ELF-1 (cell line): ENCODE measurements at regions not wholly inside any gene's neighbourhood (a gene's known extent, or its start where the extent isn't known, plus 50 kb on each side); places are given as distances from the start of the nearest gene placed in this dataset.
A peak's percentile ranks its signal among the peaks of the same experiment; 100 is the strongest.

Source experiments
- DNase-seq: peaks from one replicate; pipeline ENCODE4 v3.0.0-alpha.2; 2016; ENCODE audit warnings: low read depth, low spot score

DNA sequence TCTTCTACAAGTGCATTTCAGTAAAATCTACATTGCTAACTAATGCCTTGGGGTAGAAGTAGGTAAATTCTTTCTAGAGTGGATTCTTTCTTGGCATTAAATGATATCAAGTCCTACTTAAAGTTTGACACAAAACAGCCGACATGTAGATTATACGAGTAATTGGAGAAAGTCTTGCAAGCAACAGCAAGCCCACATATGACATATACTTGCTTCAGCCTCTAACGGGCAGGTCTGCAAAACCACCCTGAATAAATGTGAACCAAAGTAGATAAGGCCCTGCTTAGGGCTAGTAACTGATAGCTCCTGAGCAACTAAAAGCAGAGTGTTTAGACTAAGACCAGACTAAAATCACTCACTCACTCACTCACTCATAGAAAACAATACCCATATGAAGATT, 203.2 kb downstream of the LTN1 start:
- DNase-seq: no peak

GRCh38 chr21:28788030-28788429, 204.6 kb downstream of the LTN1 start:
- no peak for DNase-seq

GRCh38 chr21:28783641-28784185, 209.0 kb downstream of the LTN1 start:
- DNase-seq: no peak

- DNase-seq: no peak
Measured at GRCh38 chr21:28781602-28782276, 210.9 kb downstream of the LTN1 start.

DNA sequence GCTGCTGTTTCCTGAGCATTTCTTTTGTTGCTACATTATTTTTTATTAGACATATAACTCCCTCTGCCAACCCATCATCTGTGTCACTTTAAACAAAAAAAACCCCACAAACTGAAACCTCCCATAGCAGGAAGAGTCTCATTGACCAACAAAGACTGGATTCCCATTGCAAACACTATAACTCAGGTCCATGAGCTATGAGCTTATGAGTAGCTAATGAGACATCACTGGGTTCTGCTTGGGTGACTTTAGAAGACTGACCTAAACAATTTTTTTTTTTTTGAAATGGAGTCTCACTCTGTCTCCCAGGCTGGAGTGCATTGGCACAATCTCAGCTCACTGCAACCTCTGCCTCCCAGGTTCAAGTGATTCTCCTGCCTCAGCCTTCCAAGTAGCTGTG, 212.8 kb downstream of the LTN1 start:
- no peak for DNase-seq

DNA sequence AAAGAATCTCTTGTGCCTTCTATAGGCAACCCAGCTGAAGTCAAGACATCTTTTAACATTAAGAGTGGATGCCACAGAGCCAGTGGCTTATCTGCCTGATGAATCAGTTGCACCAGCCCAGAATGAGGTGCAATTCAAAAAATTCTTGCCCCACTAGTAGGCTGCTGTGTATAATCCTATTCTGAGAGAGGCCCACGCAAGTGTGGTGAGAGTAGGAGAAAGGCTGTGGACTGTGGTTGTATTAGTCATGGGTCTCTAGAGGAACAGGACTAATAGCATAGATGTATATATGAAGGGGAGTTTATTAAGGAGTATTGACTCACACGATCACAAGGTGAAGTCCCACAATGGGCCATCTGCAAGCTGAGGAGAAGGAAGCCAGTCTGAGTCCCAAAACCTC, 216.4 kb downstream of the LTN1 start:
- DNase-seq: no peak

DNA sequence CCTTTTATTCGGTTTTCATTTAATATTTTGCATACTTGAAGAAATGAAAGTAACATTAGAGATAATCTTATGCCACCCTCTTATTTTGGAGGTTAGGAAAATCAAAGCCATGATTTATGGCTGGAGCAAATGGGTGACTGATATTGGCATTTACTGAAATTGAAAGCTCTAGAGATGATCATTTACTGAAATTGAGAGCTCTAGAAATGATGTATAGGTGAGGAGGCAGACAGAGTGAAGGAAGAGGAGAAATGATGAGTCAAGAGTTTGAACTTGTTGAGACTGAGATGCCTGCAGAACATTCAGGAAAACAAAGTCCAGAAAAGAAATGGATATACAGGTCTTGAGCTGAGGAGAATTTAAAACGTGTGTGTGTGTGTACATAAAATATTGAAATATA, 217.6 kb downstream of the LTN1 start:
- no peak for DNase-seq

GRCh38 chr21:28773036-28773435, 219.6 kb downstream of the LTN1 start:
- no peak for DNase-seq

GRCh38 chr21:28771790-28772501, 220.7 kb downstream of the LTN1 start:
- DNase-seq: no peak

DNA sequence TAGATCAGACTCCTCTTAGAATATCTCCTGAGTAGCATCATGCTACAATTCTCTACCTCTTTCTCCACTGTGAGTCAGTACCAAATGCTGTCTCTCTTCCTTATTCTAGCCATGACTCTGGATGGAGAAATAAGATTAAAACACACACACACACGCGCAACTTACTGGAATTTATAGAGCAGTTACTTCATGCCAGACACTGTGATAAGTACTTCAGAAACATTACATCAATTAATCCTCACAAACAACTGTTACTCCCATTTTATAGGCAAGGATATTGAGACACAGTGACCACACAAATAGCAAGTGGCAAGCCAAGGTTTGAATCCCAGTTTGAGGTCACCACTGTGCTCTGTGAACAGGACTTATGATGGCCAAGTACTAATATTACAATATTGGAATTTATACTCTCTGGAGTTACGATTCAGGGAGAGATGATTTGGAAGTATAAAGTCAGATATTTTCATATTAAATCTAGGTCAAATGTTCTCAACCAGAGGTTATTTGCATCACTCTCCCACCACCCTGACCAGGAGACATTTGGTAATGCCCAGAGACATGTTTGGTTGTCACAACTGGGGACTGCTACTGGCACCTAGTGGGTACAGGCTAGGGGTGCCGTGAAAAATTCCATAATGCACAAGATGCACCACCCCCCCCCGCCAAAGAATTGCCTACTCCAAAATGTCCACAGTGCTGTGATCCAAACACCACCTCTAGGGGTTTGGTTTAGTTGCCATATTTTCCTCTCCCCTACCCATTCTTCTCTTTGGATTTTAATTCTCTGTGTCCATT, 221.6 kb downstream of the LTN1 start:
- no peak for DNase-seq

DNA sequence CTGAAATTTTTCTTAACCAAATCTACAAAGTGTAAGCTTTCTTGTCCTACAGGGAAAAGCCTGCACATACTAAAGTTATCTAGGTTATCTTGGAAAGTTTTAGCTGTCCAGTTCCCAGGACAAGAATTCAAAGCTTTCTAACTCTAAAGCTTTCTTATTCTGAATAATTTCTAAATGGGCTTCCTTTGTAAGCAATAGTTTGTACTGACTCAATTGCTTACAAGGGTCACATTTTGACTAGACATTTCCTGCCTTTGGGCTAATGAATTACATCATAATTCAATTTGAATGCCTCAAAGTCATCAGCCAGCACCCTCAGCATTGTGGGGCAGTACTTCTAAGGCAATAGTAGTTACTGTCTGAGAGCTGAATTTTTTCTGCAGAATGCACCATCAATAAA, 223.0 kb downstream of the LTN1 start:
- no peak for DNase-seq

DNA sequence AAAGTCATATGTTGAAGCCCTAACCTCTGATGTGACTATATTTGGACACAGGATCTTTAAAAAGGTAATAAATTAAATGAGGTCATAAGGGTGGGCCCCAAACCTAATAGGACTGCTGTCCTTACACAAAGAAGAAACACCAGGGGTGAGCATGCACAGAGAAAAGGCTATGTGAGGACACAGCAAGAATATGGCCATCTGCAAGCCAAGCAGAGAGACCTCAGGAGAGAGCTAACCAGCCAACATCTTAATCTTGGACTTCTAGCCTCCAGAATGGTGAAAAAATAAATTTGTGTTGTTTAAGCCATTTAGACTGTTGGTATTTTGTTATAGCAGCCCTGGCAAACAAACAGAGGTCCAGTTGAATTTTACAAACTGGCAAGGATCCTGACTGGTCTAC, 223.9 kb downstream of the LTN1 start:
- DNase-seq: no peak

DNA sequence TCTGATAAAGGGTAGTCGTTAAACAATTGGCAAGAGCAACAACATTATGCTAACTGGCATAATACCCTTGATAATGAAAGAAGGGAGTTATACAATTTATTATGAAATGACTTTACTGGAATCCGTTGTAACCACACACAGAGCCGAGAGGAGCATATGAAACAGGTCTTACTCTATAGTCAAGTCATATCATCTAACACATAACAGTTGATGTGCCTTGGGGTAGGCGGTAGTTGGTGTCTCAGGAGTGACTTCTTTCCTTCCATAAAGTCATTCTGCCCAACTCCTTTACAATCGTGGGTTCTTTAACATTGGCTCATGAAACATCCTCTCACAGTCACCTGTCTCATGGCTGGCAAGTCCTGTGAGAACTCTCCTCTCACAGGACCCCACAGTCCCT, 225.2 kb downstream of the LTN1 start:
- no peak for DNase-seq

DNA sequence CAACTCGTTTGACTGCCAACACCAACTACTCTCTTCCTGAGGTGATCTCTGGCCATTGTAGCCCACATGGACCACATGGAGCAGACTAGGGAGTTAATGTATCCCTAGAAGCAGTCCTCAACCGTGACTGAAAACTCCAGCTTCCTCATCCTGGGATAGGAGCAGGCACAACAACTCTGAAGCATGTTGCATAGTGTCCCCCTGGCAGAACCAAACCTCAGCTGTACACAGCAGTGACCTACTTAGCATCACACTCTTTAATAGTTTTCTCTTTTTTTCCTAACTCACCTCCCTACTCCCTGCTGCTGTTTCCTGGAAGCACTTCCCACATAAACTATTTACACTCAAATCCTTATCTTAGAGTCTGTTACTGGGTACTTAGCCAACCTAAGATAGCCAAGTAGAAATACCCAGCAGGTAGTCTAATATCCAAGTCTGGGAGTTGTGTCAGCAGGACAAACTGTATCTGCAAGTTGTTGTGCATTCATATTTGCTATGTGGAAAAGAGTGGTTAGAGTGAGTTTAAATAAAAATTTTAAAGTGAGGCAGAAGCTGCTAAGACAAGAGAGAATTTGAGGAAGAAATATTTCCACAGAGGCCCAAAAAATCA, 228.8 kb downstream of the LTN1 start:
- DNase-seq: no peak

- no peak for DNase-seq
Measured at GRCh38 chr21:28762357-28762735, 230.3 kb downstream of the LTN1 start.

DNA sequence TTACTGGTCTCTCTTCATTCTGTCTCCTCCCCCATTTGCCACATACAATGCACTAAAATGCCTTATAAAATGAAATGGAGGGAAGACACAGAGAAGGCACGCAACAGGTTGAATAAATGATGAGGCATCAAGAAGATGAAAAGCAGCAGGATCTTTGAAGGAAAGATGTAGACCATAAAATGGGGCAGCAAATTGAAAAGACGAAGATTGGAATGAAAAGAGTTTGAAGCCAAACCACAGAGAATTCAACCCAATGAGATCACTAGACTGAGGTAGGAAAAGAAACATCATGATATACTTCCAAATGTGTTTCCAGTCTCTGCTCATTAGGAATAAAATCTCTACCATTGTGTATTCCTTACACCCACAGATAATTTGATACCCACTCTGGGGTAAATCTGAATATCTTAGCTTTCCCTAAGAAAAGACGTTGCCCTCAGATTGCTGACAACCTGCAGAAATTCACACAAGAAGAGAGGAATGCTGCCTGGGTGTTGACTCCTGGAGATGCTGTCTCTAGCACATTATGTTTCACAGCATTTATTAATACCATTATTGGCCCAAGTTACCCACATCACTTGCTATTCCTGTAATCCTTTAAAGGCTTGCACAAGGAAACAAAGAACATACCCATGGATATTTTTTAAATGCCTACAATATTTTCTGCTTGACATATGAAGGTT, 230.9 kb downstream of the LTN1 start:
- DNase-seq: no peak

DNA sequence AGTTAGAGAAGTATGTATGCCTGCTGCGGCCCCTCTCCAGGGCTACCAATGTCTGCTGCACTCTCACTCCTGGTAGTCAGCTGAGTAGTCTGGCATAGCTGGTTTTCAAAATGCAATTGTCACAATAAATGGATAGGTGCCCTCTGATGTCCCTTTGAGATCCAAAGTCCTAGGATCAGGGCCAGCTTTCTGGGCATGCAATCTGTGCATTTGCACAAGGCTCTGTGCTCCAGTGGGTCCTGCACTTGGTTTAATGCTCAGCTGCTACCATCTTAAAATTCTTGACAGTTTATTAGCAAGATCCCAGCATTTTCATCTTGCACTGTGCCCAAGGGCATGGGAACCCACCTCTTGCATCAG, 233.8 kb downstream of the LTN1 start:
- DNase-seq: no peak

DNA sequence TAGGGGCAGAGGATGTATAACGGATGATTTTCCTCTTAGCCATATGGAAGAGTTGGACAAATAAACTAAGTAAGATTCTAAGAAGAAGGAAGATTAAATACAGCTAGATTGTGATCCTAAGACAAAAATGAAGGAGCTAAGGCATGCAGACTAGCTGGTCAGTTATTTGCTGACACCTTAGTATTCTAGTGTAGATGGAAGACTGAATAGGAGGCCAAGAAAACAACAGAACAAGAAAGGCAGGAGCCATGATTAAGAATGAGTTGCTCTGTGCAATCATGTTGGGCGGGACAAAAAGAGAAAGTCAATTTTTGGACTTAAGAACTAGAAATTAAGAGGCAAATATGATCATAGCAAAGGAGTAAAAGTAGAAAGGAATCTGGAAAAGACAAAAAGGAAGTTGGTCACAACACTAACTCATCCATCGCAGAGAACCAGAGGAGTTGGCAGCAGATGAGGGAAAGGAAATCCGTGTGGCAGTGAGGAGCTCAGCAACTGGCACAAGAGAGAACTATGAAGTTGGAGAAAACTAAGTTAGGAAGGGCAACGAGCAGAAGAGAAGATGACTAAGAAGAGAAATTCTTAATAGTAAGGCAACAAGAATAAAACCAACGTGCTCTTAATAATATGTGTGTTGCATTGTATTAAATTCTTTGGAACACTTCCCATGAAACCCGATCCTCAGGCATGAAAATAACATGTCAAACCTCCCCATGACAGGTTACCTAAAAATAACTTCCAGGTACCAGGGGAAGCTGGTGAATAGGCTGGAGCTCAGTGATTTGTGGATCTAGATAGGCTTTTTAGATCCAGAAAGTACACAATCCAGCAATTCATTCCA, 234.4 kb downstream of the LTN1 start:
- no peak for DNase-seq

DNA sequence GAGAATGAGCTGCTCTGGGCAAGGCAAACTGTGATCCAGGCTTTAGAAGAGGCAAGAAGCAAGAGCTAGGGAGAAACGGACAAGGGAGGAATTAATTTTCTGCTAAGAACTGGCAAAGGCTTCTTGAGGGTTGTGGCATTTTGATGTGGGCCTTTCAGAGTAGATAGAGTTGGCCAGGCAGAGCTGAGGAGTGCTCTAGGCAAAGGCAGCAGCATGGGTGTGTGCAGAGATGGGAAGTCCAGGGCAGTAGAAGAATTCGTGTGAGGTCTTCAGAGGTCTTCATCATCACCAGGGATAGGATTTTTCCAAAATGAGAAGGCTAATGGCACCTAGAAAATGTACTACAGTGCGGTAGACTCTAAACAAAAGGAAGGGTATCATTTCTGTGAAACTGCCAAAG, 237.8 kb downstream of the LTN1 start:
- DNase-seq: no peak

DNA sequence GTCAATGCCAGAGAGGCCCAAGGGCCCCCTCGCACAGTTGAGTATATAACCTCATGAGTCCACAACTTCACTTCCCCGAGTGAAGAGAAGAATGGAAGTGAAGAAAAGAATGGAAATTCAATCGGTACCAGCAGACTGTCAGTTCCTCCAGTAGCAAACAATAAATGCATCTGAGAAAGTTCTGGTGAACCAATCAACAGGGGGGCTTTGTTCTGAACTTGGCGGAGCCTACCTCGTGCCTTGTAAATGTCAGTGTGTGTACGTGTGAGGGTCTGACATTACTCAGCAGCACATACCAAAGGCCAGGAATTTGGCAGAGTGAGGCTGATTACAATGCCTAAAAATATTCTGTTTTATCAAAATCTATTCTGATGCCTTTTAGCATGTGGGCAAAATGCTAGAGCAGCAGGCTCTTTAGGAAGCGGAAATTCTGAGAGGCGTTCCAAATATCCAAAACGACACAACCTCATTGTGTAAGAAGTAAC, 238.5 kb downstream of the LTN1 start:
- DNase-seq: peak; percentile 14

GRCh38 chr21:28752131-28752530, 240.5 kb downstream of the LTN1 start:
- no peak for DNase-seq
